Sigmoid colon (tissue), 6 donors: ENCODE measurements at regions not wholly inside any gene's neighbourhood (a gene's known extent, or its start where the extent isn't known, plus 50 kb on each side); places are given as distances from the start of the nearest gene placed in this dataset.

Experiments used
- DNase-seq: peaks from one replicate; pipeline ENCODE4 v3.0.0-alpha.2; 2019
- H3K27ac ChIP-seq, 4 donors: fragments of 200-600 bp; sonication (generic); one replicate each; pipeline ENCODE4 v1.5.1; 2016 to 2019; ENCODE audit warnings: mild to moderate bottlenecking in 1 of 4
- H3K27me3 ChIP-seq, 3 donors: fragments of 200-600 bp; sonication (generic); one replicate each; pipeline ENCODE4 v1.5.1; 2019; ENCODE audit warnings: mild to moderate bottlenecking in 1 of 3
- H3K36me3 ChIP-seq, 4 donors: fragments of 200-600 bp; sonication (generic); one replicate each; pipeline ENCODE4 v1.5.1; 2016 to 2019
- H3K4me1 ChIP-seq, 4 donors: fragments of 200-600 bp; sonication (generic); one replicate each; pipeline ENCODE4 v1.5.1; 2017 to 2019
- H3K4me3 ChIP-seq, 4 donors: fragments of 200-600 bp; sonication (generic); one replicate each; pipeline ENCODE4 v1.5.1; 2017 to 2019; ENCODE audit warnings: mild to moderate bottlenecking in 2 of 4, moderate library complexity in 1 of 4
- H3K9me3 ChIP-seq, 4 donors: fragments of 200-600 bp in 3 of 4; sonication (generic) in 3 of 4; one replicate each; pipeline versions ENCODE4 v1.5.1 to v1.6.1; 2013 to 2019
- CTCF ChIP-seq, 4 experiments: fragments of 450-650 bp in 3 of 4; fragments of 200-600 bp in 1 of 4; IDR thresholded peaks; one replicate each; pipeline ENCODE4 v1.5.1; 2016 to 2019; ENCODE audit warnings: antibody characterized with exemption in 4 of 4, mild to moderate bottlenecking in 3 of 4, moderate library complexity in 2 of 4
- EP300 ChIP-seq, 4 donors: sonication (generic); formaldehyde crosslinking; IDR thresholded peaks; one replicate each; pipeline ENCODE4 v1.6.1; 2017; ENCODE audit warnings: antibody characterized with exemption in 4 of 4
- POLR2A ChIP-seq, 2 donors: fragments of 450-650 bp; IDR thresholded peaks; one replicate each; pipeline ENCODE4 v1.6.1; 2016; ENCODE audit warnings: antibody characterized with exemption in 2 of 2, mild to moderate bottlenecking in 2 of 2, moderate library complexity in 2 of 2
- POLR2AphosphoS5 ChIP-seq, 4 donors: sonication (generic); formaldehyde crosslinking; IDR thresholded peaks; one replicate each; pipeline ENCODE4 v1.6.1; 2017; ENCODE audit warnings: antibody characterized with exemption in 4 of 4
- WGBS, 2 donors: extraction: QIAGEN DNeasy Blood & Tissue Kit; methylation state at CpG; one replicate each; pipeline ENCODE4 v1.1.7; 2013; 5-methylcytosine and 5-hydroxymethylcytosine counted together
- intact Hi-C: fragments of 100-400 bp; cut with DNase I; formaldehyde crosslinking; loops from one replicate; pipeline ENCODE4 v1.15.1; 2023
- donor health status: healthy with polysubstance abuse.
- donor health status: healthy.

- H3K4me1 ChIP-seq: no peaks in the 10 kb centered on the region
- H3K27ac ChIP-seq: no peak overlapping the region
- DNase-seq: no peak
- WGBS, 2 donors: 82 to 91% methylated on average over 3 of the region's 3 CpGs
- H3K4me3 ChIP-seq: no peak overlapping the region
- no peaks in the 10 kb centered on the region for H3K36me3 ChIP-seq
- H3K27me3 ChIP-seq: no peaks in the 10 kb centered on the region
- TF ChIP-seq CTCF (IDR thresholded peaks at IDR 0.05): no peak
- intact Hi-C loops: loop anchor here (2.0 to 5.0 kb wide), 2 partner anchors 195 to 774 kb away; partner anchors contain the start of gene CPNE8
- H3K9me3 ChIP-seq: no peaks in the 10 kb centered on the region
Measured at GRCh38 chr12:39102474-39103209, 197.3 kb upstream of the CPNE8 start.

- H3K9me3 ChIP-seq: no peaks in the 10 kb centered on the region
- intact Hi-C loops: no loop called here
- no peak overlapping the region for H3K27ac ChIP-seq
- no peaks in the 10 kb centered on the region for H3K4me1 ChIP-seq
- H3K4me3 ChIP-seq: no peak overlapping the region
- H3K27me3 ChIP-seq: no peaks in the 10 kb centered on the region
- 88% methylated on average over 2 of the region's 2 CpGs for WGBS, 2 donors
- no peaks in the 10 kb centered on the region for H3K36me3 ChIP-seq
- no peak for DNase-seq
- TF ChIP-seq POLR2A (IDR thresholded peaks at IDR 0.05): no peak
- no peak for TF ChIP-seq POLR2AphosphoS5 (IDR thresholded peaks at IDR 0.05)
- no peak for TF ChIP-seq EP300 (IDR thresholded peaks at IDR 0.05)
- no peak for TF ChIP-seq CTCF (IDR thresholded peaks at IDR 0.05)
Measured at GRCh38 chr12:39095636-39096330, 190.4 kb upstream of the CPNE8 start.

GRCh38 chr12:39081910-39082309 lies 176.5 kb upstream of the CPNE8 start:
- Histone ChIP-seq H3K27me3 (no peaks in the 10 kb centered on the region), H3K27ac (no peak overlapping the region), H3K36me3 (no peaks in the 10 kb centered on the region), H3K9me3 (no peaks in the 10 kb centered on the region), H3K4me3 (no peak overlapping the region), H3K4me1 (no peaks in the 10 kb centered on the region)
- WGBS, 2 donors: 75 to 81% methylated on average over 1 of the region's 1 CpG
- no peak for TF ChIP-seq POLR2AphosphoS5 (IDR thresholded peaks at IDR 0.05)
- no peak for TF ChIP-seq EP300 (IDR thresholded peaks at IDR 0.05)
- TF ChIP-seq POLR2A (IDR thresholded peaks at IDR 0.05): no peak
- no peak for TF ChIP-seq CTCF (IDR thresholded peaks at IDR 0.05)
- intact Hi-C loops: no loop called here
- DNase-seq: no peak

- Histone ChIP-seq H3K27ac (no peak overlapping the region), H3K36me3 (no peaks in the 10 kb centered on the region), H3K4me3 (no peak overlapping the region), H3K9me3 (no peaks in the 10 kb centered on the region), H3K4me1 (no peaks in the 10 kb centered on the region), H3K27me3 (no peaks in the 10 kb centered on the region)
- no peak for DNase-seq
- 85 to 91% methylated on average over 2 of the region's 2 CpGs for WGBS, 2 donors
- TF ChIP-seq POLR2A (IDR thresholded peaks at IDR 0.05) (no peak), CTCF (IDR thresholded peaks at IDR 0.05) (no peak), EP300 (IDR thresholded peaks at IDR 0.05) (no peak), POLR2AphosphoS5 (IDR thresholded peaks at IDR 0.05) (no peak)
- intact Hi-C loops: no loop called here
Measured at GRCh38 chr12:39077226-39077625, 171.8 kb upstream of the CPNE8 start.
